ENCODE measurements at regions not wholly inside any gene's neighbourhood (a gene's known extent, or its start where the extent isn't known, plus 50 kb on each side); places are given as distances from the start of the nearest gene placed in this dataset.

GRCh38 chr2:81647715-81648230 lies 1343.2 kb upstream of the LRRTM1 start:
- H3K4me3 ChIP-seq (ENCODE audit: low read depth, low read length): no peak overlapping the region
- no peak for DNase-seq (ENCODE audit: low read depth)
- no peak for TF ChIP-seq CTCF (IDR thresholded peaks at IDR 0.05; ENCODE audit: insufficient read depth, low read length)

- no peak for TF ChIP-seq CTCF (IDR thresholded peaks at IDR 0.05; ENCODE audit: insufficient read depth, low read length)
- DNase-seq (ENCODE audit: low read depth): no peak
Observed at GRCh38 chr2:81645745-81646301, 1341.3 kb upstream of the LRRTM1 start.

GRCh38 chr2:81644189-81644588 lies 1339.6 kb upstream of the LRRTM1 start:
- H3K4me3 ChIP-seq (ENCODE audit: low read depth, low read length): no peak overlapping the region
- no peak for DNase-seq (ENCODE audit: low read depth)
- no peak for TF ChIP-seq CTCF (IDR thresholded peaks at IDR 0.05; ENCODE audit: insufficient read depth, low read length)

More at GRCh38 chr2:81645745-81646301, 1341.3 kb upstream of the LRRTM1 start:
- no peak overlapping the region for H3K4me3 ChIP-seq (ENCODE audit: low read depth, low read length)

GRCh38 chr2:81624825-81625224 lies 1320.3 kb upstream of the LRRTM1 start:
- H3K4me3 ChIP-seq (ENCODE audit: low read depth, low read length): no peak overlapping the region
- no peak for DNase-seq (ENCODE audit: low read depth)
- TF ChIP-seq CTCF (IDR thresholded peaks at IDR 0.05; ENCODE audit: insufficient read depth, low read length): no peak

GRCh38 chr2:81600088-81600487 lies 1295.5 kb upstream of the LRRTM1 start:
- no peak for TF ChIP-seq CTCF (IDR thresholded peaks at IDR 0.05; ENCODE audit: insufficient read depth, low read length)
- H3K4me3 ChIP-seq (ENCODE audit: low read depth, low read length): no peak overlapping the region
- no peak for DNase-seq (ENCODE audit: low read depth)

GRCh38 chr2:81598453-81598852 lies 1293.9 kb upstream of the LRRTM1 start:
- no peak for DNase-seq (ENCODE audit: low read depth)
- TF ChIP-seq CTCF (IDR thresholded peaks at IDR 0.05; ENCODE audit: insufficient read depth, low read length): no peak
- H3K4me3 ChIP-seq (ENCODE audit: low read depth, low read length): no peak overlapping the region

GRCh38 chr2:81589406-81589805 lies 1284.9 kb upstream of the LRRTM1 start:
- no peak overlapping the region for H3K4me3 ChIP-seq (ENCODE audit: low read depth, low read length)
- no peak for DNase-seq (ENCODE audit: low read depth)
- TF ChIP-seq CTCF (IDR thresholded peaks at IDR 0.05; ENCODE audit: insufficient read depth, low read length): no peak

Data from fibroblast of the aortic adventitia (primary cell).